ENCODE measurements at regions not wholly inside any gene's neighbourhood (a gene's known extent, or its start where the extent isn't known, plus 50 kb on each side); places are given as distances from the start of the nearest gene placed in this dataset.
"Not testable (repeated sequence)": the region's sequence is repeated elsewhere in the genome, so short reads cannot be mapped to it uniquely, and the experiment has no call there.

DNA sequence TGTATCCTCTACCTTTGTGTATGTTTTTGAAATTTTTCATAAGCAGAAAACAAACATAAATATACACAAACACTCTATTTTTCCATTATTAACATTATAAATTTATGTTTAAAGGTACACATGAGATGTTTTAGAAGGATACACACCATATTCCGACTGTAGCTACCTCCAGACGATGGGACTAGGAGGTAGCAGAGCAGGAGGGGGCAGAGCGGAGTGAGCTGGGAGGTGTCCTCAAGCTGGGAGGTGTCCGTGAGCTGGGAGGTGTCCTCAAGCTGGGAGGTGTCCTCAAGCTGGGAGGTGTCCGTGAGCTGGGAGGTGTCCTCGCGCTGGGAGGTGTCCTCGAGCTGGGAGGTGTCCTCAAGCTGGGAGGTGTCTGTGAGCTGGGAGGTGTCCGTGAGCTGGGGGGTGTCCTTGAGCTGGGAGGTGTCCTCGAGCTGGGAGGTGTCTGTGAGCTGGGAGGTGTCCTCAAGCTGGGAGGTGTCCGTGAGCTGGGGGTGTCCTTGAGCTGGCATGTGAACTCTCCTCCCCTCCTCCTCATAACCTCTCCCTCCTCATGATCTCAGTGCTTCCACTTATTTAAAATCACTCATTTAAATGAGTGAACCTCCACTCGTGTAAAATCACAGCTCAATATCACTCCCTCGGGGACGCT is 346.9 kb upstream of the SFSWAP start:
- no peak for DNase-seq

DNA sequence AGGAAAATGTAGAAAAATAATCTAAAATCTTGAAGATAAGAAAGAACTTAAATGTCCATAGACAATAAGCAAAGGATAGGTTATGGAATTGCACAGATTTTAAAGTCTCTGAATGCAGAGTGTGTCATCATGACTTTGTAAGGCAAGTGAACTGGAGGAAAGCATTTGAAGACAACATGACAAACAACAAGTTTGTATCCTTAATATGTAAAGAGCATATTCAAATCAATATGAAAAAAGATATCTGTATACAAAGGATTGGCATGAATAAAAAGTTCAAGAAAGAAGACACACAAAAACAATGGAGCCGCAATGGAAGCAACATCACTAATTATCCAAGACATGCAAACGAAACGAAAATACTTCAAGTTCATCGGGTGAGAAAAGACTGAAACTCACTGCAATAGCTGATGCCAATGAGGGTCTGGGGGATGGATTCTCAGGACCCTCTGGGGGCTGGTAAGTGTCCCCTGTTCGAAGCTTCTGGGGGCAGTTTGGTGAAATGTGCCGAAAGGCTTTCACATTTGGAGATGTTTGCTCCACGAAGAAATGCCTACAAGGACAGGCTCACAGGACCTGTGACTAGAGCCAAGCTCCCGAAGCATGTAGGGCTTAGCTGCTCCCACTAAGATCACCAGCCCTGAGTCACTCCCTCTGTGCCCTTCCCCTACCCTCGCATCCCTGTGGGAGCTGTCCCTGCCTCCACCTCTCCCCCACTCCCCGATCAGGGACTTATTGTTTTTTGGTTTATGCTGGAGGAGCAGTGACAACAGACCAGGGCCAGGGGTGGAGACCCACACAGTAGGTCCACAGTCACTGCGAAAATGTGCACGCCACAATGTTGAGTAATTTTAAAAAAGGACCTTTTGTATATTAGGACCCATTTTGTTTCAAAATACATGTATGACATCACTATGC is 345.7 kb upstream of the SFSWAP start:
- DNase-seq, result no peak

- no peak for DNase-seq
Measured at GRCh38 chr12:131365821-131366260, 345.0 kb upstream of the SFSWAP start.

DNA sequence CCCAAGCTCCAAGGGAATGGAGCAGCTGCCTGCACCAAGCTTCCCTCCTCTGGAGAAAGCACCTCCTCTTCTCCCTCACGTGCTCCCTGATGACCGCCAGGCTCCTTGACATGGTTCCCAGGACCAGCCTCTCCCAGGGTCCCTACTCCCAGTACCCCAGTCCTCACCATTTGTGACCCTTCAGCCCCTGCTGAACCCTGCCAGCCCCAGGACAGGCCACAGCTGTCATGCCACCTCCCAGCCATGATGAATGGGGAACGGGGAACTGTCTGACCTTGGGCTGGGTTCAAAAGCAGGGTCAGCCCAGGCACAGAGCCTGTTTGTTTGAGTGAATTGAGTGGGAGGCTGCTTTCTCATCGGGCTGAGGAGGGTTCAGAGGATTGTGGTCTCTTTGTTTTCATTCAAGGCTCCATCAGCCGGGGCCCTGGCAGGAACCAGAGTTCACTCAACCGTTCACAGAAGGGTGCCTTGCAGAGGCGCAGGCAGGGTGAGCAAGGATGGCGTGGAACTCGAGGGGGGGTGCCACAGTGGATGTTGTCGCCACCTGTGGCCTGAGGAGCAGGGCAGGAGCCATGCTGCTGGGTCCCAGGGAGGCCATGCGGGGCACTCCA is 344.5 kb upstream of the SFSWAP start:
- no peak for DNase-seq

GRCh38 chr12:131367067-131367982 is 343.6 kb upstream of the SFSWAP start:
- DNase-seq, result not testable (repeated sequence)

DNA sequence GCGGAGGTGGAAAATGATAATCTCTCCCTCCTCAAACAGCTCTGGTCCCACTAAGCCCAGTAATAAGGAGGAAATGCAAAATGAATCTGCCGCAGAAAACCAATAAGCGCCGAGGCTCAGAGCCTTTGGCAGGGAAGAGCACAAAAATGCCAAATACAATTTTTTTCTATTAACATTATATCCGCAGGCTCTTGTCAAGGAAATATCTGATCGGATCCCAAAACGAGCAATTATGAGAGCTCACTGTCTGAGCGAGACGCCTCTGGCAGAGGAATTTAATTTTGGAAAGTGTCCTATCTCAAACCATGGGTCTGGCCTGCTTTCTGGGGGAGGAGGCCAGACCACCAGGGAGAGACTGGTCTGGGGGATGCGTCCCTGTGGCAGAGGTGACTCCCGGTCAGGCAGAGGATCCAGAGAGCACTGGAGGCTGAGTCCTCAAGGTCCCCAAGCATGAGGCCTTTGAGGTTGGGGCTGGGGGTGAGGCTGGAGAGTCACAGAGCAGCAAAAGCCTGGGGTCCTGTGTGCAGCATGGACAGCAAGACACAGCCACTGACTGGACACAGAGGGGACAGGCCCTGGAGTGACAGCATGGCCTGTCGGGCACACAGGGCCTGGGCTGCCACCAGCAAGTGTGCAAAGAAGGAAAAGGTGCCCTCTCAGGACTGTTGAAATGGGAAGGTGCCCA is 342.8 kb upstream of the SFSWAP start:
- no peak for DNase-seq

- no peak for DNase-seq
Measured at GRCh38 chr12:131368668-131369071, 342.2 kb upstream of the SFSWAP start.

DNA sequence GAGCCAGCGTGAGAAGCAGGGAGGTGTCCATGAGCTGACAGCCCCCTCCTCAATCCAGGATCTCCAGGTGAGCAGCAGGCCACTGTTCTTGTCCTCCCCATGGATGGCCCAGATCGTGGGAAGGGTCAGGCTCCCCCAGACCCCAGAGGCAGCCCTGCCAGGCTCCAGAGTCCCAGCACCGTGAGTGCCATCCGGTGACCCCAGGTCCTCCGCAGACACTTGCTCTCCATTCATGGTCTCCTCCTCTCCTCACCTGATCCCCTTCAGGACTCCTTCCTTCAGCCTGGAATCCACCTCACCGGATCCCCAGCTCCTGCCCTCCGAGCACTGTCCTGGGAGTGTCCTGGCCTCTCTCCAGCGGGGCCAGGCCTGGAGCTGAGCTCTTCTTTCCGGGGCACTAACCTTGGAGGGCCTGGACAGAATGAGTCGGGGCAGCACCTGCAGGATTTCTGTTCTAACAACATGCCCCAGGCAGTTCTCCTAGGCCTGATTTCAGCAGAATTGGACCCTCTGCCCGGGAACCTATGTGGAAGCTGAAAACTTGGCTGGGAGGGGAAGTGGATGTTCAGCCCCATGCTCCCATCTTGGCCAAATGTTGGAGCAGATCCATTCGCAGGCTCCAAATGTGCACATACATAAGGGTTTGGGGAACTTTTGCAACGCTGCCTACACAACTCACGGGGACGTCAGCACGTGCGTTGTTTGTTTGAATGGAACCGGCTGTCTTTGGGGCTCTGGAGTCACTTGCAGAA is 341.6 kb upstream of the SFSWAP start:
- no peak for DNase-seq

- DNase-seq, result no peak
Measured at GRCh38 chr12:131370321-131370720, 340.6 kb upstream of the SFSWAP start.

- DNase-seq, result no peak
Measured at GRCh38 chr12:131370791-131371347, 340.0 kb upstream of the SFSWAP start.

DNA sequence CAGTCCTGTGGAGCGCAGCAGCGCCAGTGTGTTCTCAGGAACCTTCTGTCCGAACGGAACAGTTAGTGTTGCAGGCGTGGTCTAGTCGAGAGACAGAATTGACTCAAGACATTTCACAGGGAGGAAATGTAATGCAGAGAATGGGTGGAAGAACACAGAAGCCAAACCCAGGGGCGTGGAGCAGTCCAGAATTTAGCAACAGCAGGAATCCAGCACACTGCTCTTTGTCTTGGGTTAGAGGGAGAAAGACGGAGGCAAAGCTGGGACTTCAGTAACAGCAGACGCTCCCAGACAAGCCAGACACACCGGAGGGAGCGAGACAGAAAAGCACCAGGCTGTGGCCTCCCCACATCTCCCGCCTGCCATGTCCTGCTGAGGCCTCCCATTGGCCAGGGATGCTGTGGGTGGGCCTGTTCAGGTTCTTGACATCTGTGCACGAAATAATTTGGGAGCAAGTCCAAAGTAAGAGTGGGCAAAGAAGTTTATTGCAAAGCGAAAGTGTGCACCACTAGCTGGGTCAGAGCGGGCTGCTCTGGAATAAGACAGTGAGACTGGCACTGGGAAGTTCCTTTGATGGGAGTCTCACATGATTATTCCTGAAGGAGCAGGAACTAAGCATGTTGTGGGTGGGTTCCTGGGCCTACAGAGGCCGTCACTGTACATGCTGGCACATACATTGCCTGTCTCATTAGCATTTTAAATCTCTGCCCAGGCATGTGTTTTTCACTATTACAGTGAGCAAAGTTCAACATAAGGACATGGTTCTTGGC is 339.3 kb upstream of the SFSWAP start:
- DNase-seq, result no peak

- DNase-seq, result no peak
Measured at GRCh38 chr12:131372171-131372475, 338.8 kb upstream of the SFSWAP start.

DNA sequence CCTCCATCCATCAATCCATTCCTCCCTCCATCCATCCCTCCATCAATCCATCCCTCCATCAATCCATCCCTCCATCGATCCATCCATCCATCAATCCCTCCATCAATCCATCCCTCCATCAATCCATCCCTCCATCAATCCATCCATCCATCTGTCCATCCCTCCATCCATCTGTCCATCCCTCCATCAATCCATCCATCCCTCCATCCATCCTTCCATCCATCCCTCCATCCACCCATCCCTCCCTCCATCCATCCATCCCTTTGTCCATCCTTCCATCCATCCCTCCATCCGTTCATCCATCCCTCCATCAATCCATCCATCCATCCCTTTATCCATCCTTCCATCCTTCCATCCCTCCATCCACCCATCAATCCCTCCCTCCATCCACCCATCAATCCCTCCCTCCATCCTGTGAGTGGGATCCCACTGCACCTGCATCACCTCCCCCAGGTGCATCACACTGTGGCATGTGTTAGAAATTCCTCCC is 338.1 kb upstream of the SFSWAP start:
- DNase-seq, result no peak

- no peak for DNase-seq
Measured at GRCh38 chr12:131375261-131375971, 335.5 kb upstream of the SFSWAP start.

- DNase-seq, result no peak
Measured at GRCh38 chr12:131375972-131376345, 334.9 kb upstream of the SFSWAP start.

DNA sequence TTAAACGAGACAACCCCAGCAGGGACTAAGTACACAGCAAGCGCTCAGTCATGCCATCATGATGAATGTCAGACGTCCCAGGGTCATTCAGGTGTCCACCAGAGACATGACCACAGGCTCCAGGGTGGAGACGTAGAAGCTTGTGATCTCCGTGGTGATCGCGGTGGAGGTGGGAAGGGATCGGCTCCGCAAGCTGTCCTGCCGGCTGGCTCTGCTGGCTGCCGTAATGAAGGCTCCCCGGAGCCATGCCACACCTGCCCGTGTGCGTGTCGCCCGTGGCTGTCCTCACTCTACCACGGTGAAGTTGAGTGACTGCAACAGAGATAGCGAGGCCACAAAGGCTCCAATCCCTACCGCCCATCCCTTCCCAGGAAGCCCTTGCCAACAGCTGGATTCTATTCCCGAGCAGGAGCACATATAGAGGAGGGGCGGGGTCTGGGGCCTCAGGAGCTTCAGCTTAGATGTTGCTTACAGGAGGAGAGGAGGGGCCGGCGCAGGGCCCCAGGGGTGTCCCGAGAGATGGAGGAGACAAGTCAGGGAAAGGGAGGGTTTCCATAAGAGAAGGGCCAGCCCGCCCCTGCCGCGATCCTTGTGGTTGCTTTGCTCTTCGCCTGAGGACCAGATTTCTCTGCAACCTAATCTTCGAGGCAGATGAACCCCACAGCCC is 332.6 kb upstream of the SFSWAP start:
- DNase-seq, result no peak

DNA sequence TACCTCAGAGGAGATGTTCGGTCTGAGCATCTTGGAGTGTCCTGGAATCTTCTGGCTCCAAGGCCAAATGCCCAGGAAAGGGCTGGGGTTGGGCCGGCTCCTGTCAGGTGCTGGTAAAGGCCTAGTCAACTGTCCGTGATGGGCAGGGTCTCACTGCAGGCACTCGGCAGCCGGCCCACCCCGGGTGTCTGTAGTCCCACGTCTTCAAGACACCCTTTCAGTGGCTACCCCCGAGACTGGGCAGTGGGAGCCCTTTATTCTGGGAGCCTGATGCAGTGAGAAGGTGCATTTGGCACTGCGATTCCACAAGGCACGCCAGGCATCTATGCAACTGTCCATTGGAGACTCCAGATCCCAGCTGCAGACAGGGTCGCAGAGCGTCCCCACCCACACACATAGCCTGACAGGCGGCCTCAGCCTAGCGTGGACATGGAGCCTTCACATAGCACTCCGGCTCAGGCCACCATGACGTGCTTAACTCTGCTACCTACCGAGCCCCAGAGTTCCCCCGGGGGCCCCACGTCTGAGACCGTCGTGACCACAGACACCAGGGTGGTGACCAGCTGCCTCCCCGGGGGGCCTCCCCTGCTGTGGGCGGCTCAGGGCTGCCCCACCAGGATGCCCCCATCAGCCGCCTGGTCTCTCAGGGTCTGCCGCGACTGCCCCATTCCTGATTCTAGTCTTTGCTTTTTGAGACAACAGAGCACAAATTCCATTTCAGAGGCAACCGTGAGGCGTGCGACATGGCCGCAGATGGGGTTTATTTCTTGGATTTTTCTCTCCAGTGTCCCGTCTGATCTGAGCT is 331.8 kb upstream of the SFSWAP start:
- DNase-seq, result no peak

GRCh38 chr12:131379738-131380137 is 331.2 kb upstream of the SFSWAP start:
- DNase-seq, result no peak

Measured in fibroblast of skin of back (primary cell).